Endothelial cell (in vitro differentiated cells): ENCODE measurements at regions not wholly inside any gene's neighbourhood (a gene's known extent, or its start where the extent isn't known, plus 50 kb on each side); places are given as distances from the start of the nearest gene placed in this dataset.

Source experiments
- DNase-seq: peaks from one replicate; pipeline ENCODE4 v3.0.0; 2021; ENCODE audit warnings: low spot score
- H3K27ac Mint-ChIP-seq: one replicate; pipeline ENCODE4 v1.8.0; 2021; ENCODE audit warnings: mixed read lengths, inconsistent platforms; ENCODE audit not compliant: unreplicated experiment
- H3K27me3 Mint-ChIP-seq: one replicate; pipeline ENCODE4 v1.8.0; 2021; ENCODE audit warnings: mild to moderate bottlenecking, moderate library complexity, mixed read lengths, inconsistent platforms; ENCODE audit not compliant: unreplicated experiment
- H3K36me3 Mint-ChIP-seq: one replicate; pipeline ENCODE4 v1.8.0; 2021; ENCODE audit warnings: mild to moderate bottlenecking, low read depth, mixed read lengths, inconsistent platforms; ENCODE audit not compliant: unreplicated experiment
- H3K4me1 Mint-ChIP-seq: one replicate; pipeline ENCODE4 v1.8.0; 2021; ENCODE audit warnings: mild to moderate bottlenecking, mixed read lengths, inconsistent platforms; ENCODE audit not compliant: unreplicated experiment
- H3K4me3 Mint-ChIP-seq: one replicate; pipeline ENCODE4 v1.8.0; 2021; ENCODE audit warnings: mild to moderate bottlenecking, mixed read lengths, inconsistent platforms; ENCODE audit not compliant: unreplicated experiment
- H3K9me3 Mint-ChIP-seq: one replicate; pipeline ENCODE4 v1.8.0; 2021; ENCODE audit warnings: mixed read lengths, inconsistent platforms; ENCODE audit not compliant: unreplicated experiment
- CTCF ChIP-seq: fragments of 200-600 bp; sonication (generic); IDR thresholded peaks from one replicate; pipeline ENCODE4 v1.5.0; 2021; ENCODE audit warnings: antibody characterized with exemption; ENCODE audit not compliant: unreplicated experiment

- Mint-ChIP-seq H3K4me3 (no peak overlapping the region), H3K4me1 (peaks cover 7% of the 10 kb centered on the region), H3K27ac (no peak overlapping the region), H3K27me3 (no peaks in the 10 kb centered on the region), H3K36me3 (peaks cover 11% of the 10 kb centered on the region), H3K9me3 (no peaks in the 10 kb centered on the region)
- TF ChIP-seq CTCF = no peak
- DNase-seq = no peak
Observed at GRCh38 chr4:63693321-63693720, 715.9 kb downstream of the TECRL start.

- no peak for DNase-seq
- Mint-ChIP-seq H3K36me3 (no peaks in the 10 kb centered on the region), H3K4me3 (no peak overlapping the region), H3K27me3 (no peaks in the 10 kb centered on the region), H3K27ac (no peak overlapping the region), H3K9me3 (no peaks in the 10 kb centered on the region), H3K4me1 (no peaks in the 10 kb centered on the region)
- no peak for TF ChIP-seq CTCF
Observed at GRCh38 chr4:63678358-63678931, 730.8 kb downstream of the TECRL start.

- TF ChIP-seq CTCF = no peak
- no peak overlapping the region for H3K4me3 Mint-ChIP-seq
- no peaks in the 10 kb centered on the region for H3K4me1 Mint-ChIP-seq
- no peaks in the 10 kb centered on the region for H3K9me3 Mint-ChIP-seq
- no peak overlapping the region for H3K27ac Mint-ChIP-seq
- H3K27me3 Mint-ChIP-seq = no peaks in the 10 kb centered on the region
- no peak for DNase-seq
- H3K36me3 Mint-ChIP-seq = no peaks in the 10 kb centered on the region
Observed at GRCh38 chr4:63670735-63671134, 738.5 kb downstream of the TECRL start.

GRCh38 chr4:63663870-63664269, 745.4 kb downstream of the TECRL start:
- no peak for TF ChIP-seq CTCF
- Mint-ChIP-seq H3K4me1 (no peaks in the 10 kb centered on the region), H3K9me3 (no peaks in the 10 kb centered on the region)

GRCh38 chr4:63644396-63644795, 764.9 kb downstream of the TECRL start:
- Mint-ChIP-seq H3K4me1 (no peaks in the 10 kb centered on the region), H3K4me3 (no peak overlapping the region), H3K36me3 (no peaks in the 10 kb centered on the region), H3K27me3 (no peaks in the 10 kb centered on the region), H3K27ac (no peak overlapping the region), H3K9me3 (no peaks in the 10 kb centered on the region)
- DNase-seq = no peak
- no peak for TF ChIP-seq CTCF

More at GRCh38 chr4:63663870-63664269, 745.4 kb downstream of the TECRL start:
- Mint-ChIP-seq H3K4me3 (no peak overlapping the region), H3K36me3 (no peaks in the 10 kb centered on the region), H3K27ac (no peak overlapping the region), H3K27me3 (no peaks in the 10 kb centered on the region)
- no peak for DNase-seq
